Neural progenitor cell (in vitro differentiated cells): ENCODE measurements at regions not wholly inside any gene's neighbourhood (a gene's known extent, or its start where the extent isn't known, plus 50 kb on each side); places are given as distances from the start of the nearest gene placed in this dataset. TPM values are rescaled to one million over a fixed set of nuclear protein-coding genes. Genes with fewer than 3 reads are reported as not detected.
"Not testable (repeated sequence)": the region's sequence is repeated elsewhere in the genome, so short reads cannot be mapped to it uniquely, and the experiment has no call there.

Source experiments
- DNase-seq: peaks from one replicate; pipeline ENCODE4 v3.0.0-alpha.2; 2016; ENCODE audit warnings: low spot score
- H2AFZ ChIP-seq: fragments of 200-600 bp; sonication (generic); replicated peaks from 2 replicates; pipeline ENCODE4 v1.6.1; 2016; ENCODE audit warnings: antibody characterized with exemption
- H3F3A ChIP-seq: fragments of 200-600 bp; sonication (generic); 2 replicates; pipeline ENCODE4 v1.6.1; 2016; ENCODE audit warnings: antibody characterized with exemption, low read depth
- H3K27ac ChIP-seq: fragments of 200-600 bp; sonication (generic); 2 replicates; pipeline ENCODE4 v1.5.1; 2016; ENCODE audit warnings: mild to moderate bottlenecking
- H3K27me3 ChIP-seq: fragments of 200-600 bp; sonication (generic); 2 replicates; pipeline ENCODE4 v1.6.1; 2016; ENCODE audit warnings: mild to moderate bottlenecking, moderate library complexity
- H3K36me3 ChIP-seq: fragments of 200-600 bp; sonication (generic); 2 replicates; pipeline ENCODE4 v1.5.1; 2016
- H3K4me1 ChIP-seq: fragments of 200-600 bp; sonication (generic); 2 replicates; pipeline ENCODE4 v1.6.1; 2016; ENCODE audit warnings: mixed run types
- H3K4me2 ChIP-seq: fragments of 200-600 bp; sonication (generic); 2 replicates; pipeline ENCODE4 v1.6.1; 2016
- H3K4me3 ChIP-seq: fragments of 200-600 bp; sonication (generic); 2 replicates; pipeline ENCODE4 v1.5.1; 2016
- H3K79me2 ChIP-seq: fragments of 200-600 bp; sonication (generic); 2 replicates; pipeline ENCODE4 v1.6.1; 2016; ENCODE audit warnings: low read depth
- H3K9ac ChIP-seq: fragments of 200-600 bp; sonication (generic); 2 replicates; pipeline ENCODE4 v1.6.1; 2016
- H3K9me3 ChIP-seq: fragments of 200-600 bp; sonication (generic); 2 replicates; pipeline ENCODE4 v1.5.1; 2016; ENCODE audit warnings: low read depth
- H4K20me1 ChIP-seq: fragments of 200-600 bp; sonication (generic); 2 replicates; pipeline ENCODE4 v1.6.1; 2016; ENCODE audit warnings: low read depth
- H3K27ac Mint-ChIP-seq: 3 replicates; pipeline ENCODE4 v1.8.0; 2021; ENCODE audit warnings: mixed read lengths
- H3K27me3 Mint-ChIP-seq: 2 replicates; pipeline ENCODE4 v1.8.0; 2022; ENCODE audit warnings: low read depth, mild to moderate bottlenecking, inconsistent platforms, moderate library complexity, mixed read lengths; ENCODE audit not compliant: insufficient read depth
- H3K36me3 Mint-ChIP-seq: 3 replicates; pipeline ENCODE4 v1.8.0; 2021; ENCODE audit warnings: mixed read lengths
- H3K4me1 Mint-ChIP-seq: 3 replicates; pipeline ENCODE4 v1.8.0; 2021; ENCODE audit warnings: mixed read lengths
- H3K4me3 Mint-ChIP-seq: 3 replicates; pipeline ENCODE4 v1.8.0; 2021; ENCODE audit warnings: mild to moderate bottlenecking, moderate library complexity, mixed read lengths
- H3K9me3 Mint-ChIP-seq: 3 replicates; pipeline ENCODE4 v1.8.0; 2020; ENCODE audit warnings: mixed read lengths
- EZH2 ChIP-seq: fragments of 200-600 bp; sonication (generic); IDR thresholded peaks from 2 replicates; pipeline ENCODE4 v1.6.1; 2017; ENCODE audit warnings: antibody characterized with exemption, mild to moderate bottlenecking, moderate library complexity
- EZH2phosphoT487 ChIP-seq: fragments of 200-600 bp; sonication (generic); IDR thresholded peaks from 2 replicates; pipeline ENCODE4 v1.6.1; 2017; ENCODE audit warnings: antibody characterized with exemption
- microRNA counts: library from miRNA; unstranded; fragments of <30 nt; microRNA quantifications from one replicate; lab custom pipeline; 2016
- microRNA-seq: library from miRNA; unstranded; fragments of <30 nt; microRNA quantifications from one replicate; pipeline ENCODE4, GENCODE V29; 2016
- small RNA-seq: library from RNA; depleted of rRNA; stranded (forward); fragments of <200 nt; gene quantifications from one replicate; pipeline ENCODE3, GENCODE V24; 2015
- TF ChIP-seq, protein P1 (sequence below): fragments of 200-600 bp; sonication (generic); IDR thresholded peaks from 2 replicates; pipeline ENCODE4 v1.5.1; 2017; ENCODE audit warnings: antibody characterized with exemption, mild to moderate bottlenecking

DNA sequence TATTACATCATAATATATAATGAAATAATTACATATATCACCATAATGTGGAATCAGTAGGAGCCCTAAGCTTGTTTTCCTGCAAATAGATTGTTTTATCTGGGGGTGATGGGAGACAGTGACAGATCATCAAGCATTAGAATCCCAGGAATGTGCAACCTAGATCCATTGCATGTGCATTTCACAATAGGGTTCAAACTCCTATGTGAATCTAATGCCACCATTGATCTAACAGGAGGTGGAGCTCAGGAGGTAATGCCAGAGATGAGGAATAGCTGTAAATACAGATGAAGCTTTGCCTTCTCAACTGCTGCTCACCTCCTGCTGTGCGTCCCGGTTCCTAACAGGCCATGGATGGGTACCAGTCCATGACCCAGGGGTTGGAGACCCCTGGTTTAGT lies 63.8 kb upstream of the CHORDC1 start:
- Histone ChIP-seq H3K27ac (no peak overlapping the region), H3K4me2 (no peak overlapping the region), H3K79me2 (no peaks in the 10 kb centered on the region), H4K20me1 (no peaks in the 10 kb centered on the region), H3K4me3 (no peak overlapping the region), H3K27me3 (no peaks in the 10 kb centered on the region), H3K9ac (no peak overlapping the region), H3F3A (no peaks in the 10 kb centered on the region), H3K9me3 (no peaks in the 10 kb centered on the region), H3K36me3 (no peaks in the 10 kb centered on the region), H2AFZ (no peak overlapping the region), H3K4me1 (peaks cover 10% of the 10 kb centered on the region)
- Mint-ChIP-seq H3K27ac (no peak overlapping the region), H3K9me3 (no peaks in the 10 kb centered on the region), H3K4me1 (no peaks in the 10 kb centered on the region), H3K4me3 (no peak overlapping the region), H3K27me3 (no peaks in the 10 kb centered on the region), H3K36me3 (no peaks in the 10 kb centered on the region)
- no peak for DNase-seq
- TF ChIP-seq, protein P1, sequence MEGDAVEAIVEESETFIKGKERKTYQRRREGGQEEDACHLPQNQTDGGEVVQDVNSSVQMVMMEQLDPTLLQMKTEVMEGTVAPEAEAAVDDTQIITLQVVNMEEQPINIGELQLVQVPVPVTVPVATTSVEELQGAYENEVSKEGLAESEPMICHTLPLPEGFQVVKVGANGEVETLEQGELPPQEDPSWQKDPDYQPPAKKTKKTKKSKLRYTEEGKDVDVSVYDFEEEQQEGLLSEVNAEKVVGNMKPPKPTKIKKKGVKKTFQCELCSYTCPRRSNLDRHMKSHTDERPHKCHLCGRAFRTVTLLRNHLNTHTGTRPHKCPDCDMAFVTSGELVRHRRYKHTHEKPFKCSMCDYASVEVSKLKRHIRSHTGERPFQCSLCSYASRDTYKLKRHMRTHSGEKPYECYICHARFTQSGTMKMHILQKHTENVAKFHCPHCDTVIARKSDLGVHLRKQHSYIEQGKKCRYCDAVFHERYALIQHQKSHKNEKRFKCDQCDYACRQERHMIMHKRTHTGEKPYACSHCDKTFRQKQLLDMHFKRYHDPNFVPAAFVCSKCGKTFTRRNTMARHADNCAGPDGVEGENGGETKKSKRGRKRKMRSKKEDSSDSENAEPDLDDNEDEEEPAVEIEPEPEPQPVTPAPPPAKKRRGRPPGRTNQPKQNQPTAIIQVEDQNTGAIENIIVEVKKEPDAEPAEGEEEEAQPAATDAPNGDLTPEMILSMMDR = no peak
- TF ChIP-seq EZH2phosphoT487 = no peak
- TF ChIP-seq EZH2 = no peak

DNA sequence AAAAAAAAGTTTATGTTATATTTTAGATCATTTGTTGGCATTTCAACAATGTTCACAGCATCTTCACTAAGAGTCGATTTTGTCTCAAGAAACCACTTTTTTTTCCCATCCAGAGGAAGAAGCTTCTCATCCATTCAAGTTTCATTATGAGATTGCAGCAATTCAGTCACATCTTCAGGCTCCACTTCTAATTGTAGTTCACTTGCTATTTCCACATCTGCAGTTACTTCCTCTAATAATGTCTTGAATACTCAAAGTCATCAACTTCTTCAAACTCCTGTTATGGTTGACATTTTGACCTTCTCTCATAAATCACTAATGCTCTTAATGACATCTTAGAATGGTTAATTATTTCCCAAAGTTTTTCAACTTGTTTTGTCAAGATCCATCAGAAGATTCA lies 61.3 kb upstream of the CHORDC1 start:
- Histone ChIP-seq H3K79me2 (no peaks in the 10 kb centered on the region), H2AFZ (no peak overlapping the region), H3K36me3 (no peaks in the 10 kb centered on the region), H3K27me3 (no peaks in the 10 kb centered on the region), H3K9me3 (no peaks in the 10 kb centered on the region), H3K27ac (no peak overlapping the region), H3K4me2 (no peak overlapping the region), H4K20me1 (no peaks in the 10 kb centered on the region), H3K9ac (no peak overlapping the region), H3F3A (no peaks in the 10 kb centered on the region), H3K4me1 (peaks cover 10% of the 10 kb centered on the region), H3K4me3 (no peak overlapping the region)
- Mint-ChIP-seq H3K27me3 (no peaks in the 10 kb centered on the region), H3K4me1 (no peaks in the 10 kb centered on the region), H3K4me3 (no peak overlapping the region), H3K36me3 (no peaks in the 10 kb centered on the region), H3K27ac (no peak overlapping the region), H3K9me3 (no peaks in the 10 kb centered on the region)
- no peak for DNase-seq
- TF ChIP-seq EZH2phosphoT487 (no peak), EZH2 (no peak)
- TF ChIP-seq, protein P1 = no peak

DNA sequence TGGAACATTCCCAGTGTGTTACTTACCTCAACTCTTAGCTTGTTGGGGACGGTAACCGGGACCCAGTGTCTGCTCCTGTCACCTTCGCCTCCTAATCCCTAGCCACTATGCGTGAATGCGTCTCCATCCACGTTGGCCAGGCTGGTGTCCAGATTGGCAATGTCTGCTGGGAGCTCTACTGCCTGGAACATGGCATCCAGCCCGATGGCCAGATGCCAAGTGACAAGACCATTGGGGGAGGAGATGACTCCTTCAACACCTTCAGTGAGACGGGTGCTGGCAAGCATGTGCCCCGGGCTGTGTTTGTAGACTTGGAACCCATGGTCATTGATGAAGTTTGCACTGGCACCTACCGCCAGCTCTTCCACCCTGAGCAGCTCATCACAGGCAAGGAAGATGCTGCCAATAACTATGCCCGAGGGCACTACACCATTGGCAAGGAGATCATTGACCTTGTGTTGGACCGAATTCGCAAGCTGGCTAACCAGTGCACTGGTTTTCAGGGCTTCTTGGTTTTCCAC lies 59.8 kb upstream of the CHORDC1 start:
- H3K27me3 Mint-ChIP-seq, DNase-seq, H3K4me3 Mint-ChIP-seq, H3K4me3 ChIP-seq, H3K36me3 Mint-ChIP-seq, H3K4me2 ChIP-seq, H3K9ac ChIP-seq, H3K9me3 ChIP-seq, H3K36me3 ChIP-seq, H3F3A ChIP-seq, H2AFZ ChIP-seq, H3K4me1 Mint-ChIP-seq, H3K27ac ChIP-seq, H4K20me1 ChIP-seq, H3K4me1 ChIP-seq, H3K27ac Mint-ChIP-seq, H3K27me3 ChIP-seq, H3K79me2 ChIP-seq, H3K9me3 Mint-ChIP-seq: not testable (repeated sequence)

DNA sequence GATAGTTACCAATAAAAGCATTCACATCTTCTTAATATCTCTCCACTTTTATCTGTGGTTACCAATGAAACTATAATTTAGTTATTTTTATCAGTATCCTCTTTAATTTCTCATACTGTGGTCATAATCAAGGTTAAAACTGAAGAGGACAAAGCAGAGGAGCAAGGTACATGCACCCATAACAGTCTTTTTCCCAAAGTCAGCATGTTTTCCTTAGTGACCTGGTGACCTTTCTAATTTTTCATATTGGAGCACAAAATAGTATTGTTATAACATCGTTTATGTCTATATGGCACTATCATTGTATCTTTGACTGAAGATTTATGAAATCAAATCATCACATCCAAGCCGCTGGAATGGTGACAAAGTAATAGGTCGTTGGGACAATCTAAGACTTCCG lies 51.5 kb upstream of the CHORDC1 start:
- H3K79me2 ChIP-seq = no peaks in the 10 kb centered on the region
- H3K27ac Mint-ChIP-seq = no peak overlapping the region
- no peak overlapping the region for H3K4me3 ChIP-seq
- no peaks in the 10 kb centered on the region for H4K20me1 ChIP-seq
- no peak for DNase-seq
- no peaks in the 10 kb centered on the region for H3F3A ChIP-seq
- H3K9me3 Mint-ChIP-seq = peaks cover 5% of the 10 kb centered on the region
- no peaks in the 10 kb centered on the region for H3K27me3 ChIP-seq
- H3K9ac ChIP-seq = no peak overlapping the region
- H3K4me2 ChIP-seq = no peak overlapping the region
- H3K27me3 Mint-ChIP-seq = no peaks in the 10 kb centered on the region
- no peaks in the 10 kb centered on the region for H3K9me3 ChIP-seq
- TF ChIP-seq EZH2 (no peak), EZH2phosphoT487 (no peak)
- TF ChIP-seq, protein P1 = no peak
- H3K4me1 ChIP-seq = no peaks in the 10 kb centered on the region
- no peak overlapping the region for H3K4me3 Mint-ChIP-seq
- H3K36me3 Mint-ChIP-seq = no peaks in the 10 kb centered on the region
- H3K36me3 ChIP-seq = no peaks in the 10 kb centered on the region
- no peaks in the 10 kb centered on the region for H3K4me1 Mint-ChIP-seq
- no peak overlapping the region for H2AFZ ChIP-seq
- H3K27ac ChIP-seq = no peak overlapping the region

MicroRNAs encoded in the stretch of these regions (microRNA counts, 767-probe panel; counts per million panel counts)
- 460 counts per million, percentile 90 among the panel's probes with 10 or more counts for microRNA hsa-miR-1261 (lab: Ali Mortazavi, UCI)

Small RNA genes lying in the stretch of these regions (microRNA-seq; reads per million reads assigned to microRNA genes)
- gene MIR1261 (not detected), gene MIR4490 (not detected)

Small RNA genes lying in the stretch of these regions (small RNA-seq; reads per million reads assigned to genes)
- gene AP001002.3 (not detected), gene MIR1261 (not detected), gene MIR4490 (not detected)
